Right renal pelvis (tissue), 4 donors: ENCODE measurements at regions not wholly inside any gene's neighbourhood (a gene's known extent, or its start where the extent isn't known, plus 50 kb on each side); places are given as distances from the start of the nearest gene placed in this dataset.

ENCODE experiments used
- DNase-seq, 4 donors: peaks; one replicate each; pipeline ENCODE4 v3.0.0-alpha.2; 2013; ENCODE audit warnings: low read depth in 4 of 4, low spot score in 3 of 4, missing footprints in 1 of 4

GRCh38 chr3:5426094-5426883 lies 238.8 kb downstream of the EDEM1 start:
- DNase-seq: peak; percentile 81 to 89 (median 85)

- DNase-seq: no peak
These were observed 239.5 kb downstream of the EDEM1 start for GRCh38 chr3:5427021-5427420.

GRCh38 chr3:5427938-5428337 lies 240.4 kb downstream of the EDEM1 start:
- DNase-seq: no peak

GRCh38 chr3:5428607-5429516 lies 241.4 kb downstream of the EDEM1 start:
- peak in 1 of 4 donors; percentile 30 for DNase-seq

GRCh38 chr3:5429517-5429890 lies 242.0 kb downstream of the EDEM1 start:
- DNase-seq: no peak

- DNase-seq: no peak
These were observed 243.2 kb downstream of the EDEM1 start for GRCh38 chr3:5430701-5431100.

- no peak for DNase-seq
These were observed 243.6 kb downstream of the EDEM1 start for GRCh38 chr3:5431146-5431545.

GRCh38 chr3:5431811-5432378 lies 244.4 kb downstream of the EDEM1 start:
- no peak for DNase-seq

- DNase-seq: no peak
These were observed 249.8 kb downstream of the EDEM1 start for GRCh38 chr3:5437296-5437782.

- DNase-seq: no peak
These were observed 250.3 kb downstream of the EDEM1 start for GRCh38 chr3:5437783-5438323.

GRCh38 chr3:5441401-5441800 lies 253.9 kb downstream of the EDEM1 start:
- no peak for DNase-seq

- DNase-seq: no peak
These were observed 254.7 kb downstream of the EDEM1 start for GRCh38 chr3:5442106-5442785.

GRCh38 chr3:5442786-5443138 lies 255.3 kb downstream of the EDEM1 start:
- no peak for DNase-seq

GRCh38 chr3:5444253-5444652 lies 256.7 kb downstream of the EDEM1 start:
- DNase-seq: no peak

GRCh38 chr3:5445676-5446201 lies 258.2 kb downstream of the EDEM1 start:
- DNase-seq: no peak

- no peak for DNase-seq
These were observed 260.7 kb downstream of the EDEM1 start for GRCh38 chr3:5448246-5448645.

- no peak for DNase-seq
These were observed 261.3 kb downstream of the EDEM1 start for GRCh38 chr3:5448816-5449215.

- no peak for DNase-seq
These were observed 268.7 kb downstream of the EDEM1 start for GRCh38 chr3:5456199-5456598.

GRCh38 chr3:5458526-5458925 lies 271.0 kb downstream of the EDEM1 start:
- no peak for DNase-seq

- no peak for DNase-seq
These were observed 274.6 kb downstream of the EDEM1 start for GRCh38 chr3:5462086-5462485.
